ENCODE measurements at regions not wholly inside any gene's neighbourhood (a gene's known extent, or its start where the extent isn't known, plus 50 kb on each side); places are given as distances from the start of the nearest gene placed in this dataset.

GRCh38 chr10:121236621-121237020, 361.6 kb downstream of the FGFR2 start:
- TF ChIP-seq EZH2phosphoT487 (IDR thresholded peaks at IDR 0.05; ENCODE audit: low read depth, severe bottlenecking, unreplicated experiment) (no peak), CTCF (IDR thresholded peaks at IDR 0.05; ENCODE audit: poor library complexity) (no peak)
